Activated CD8-positive, alpha-beta memory T cell treated with anti-CD3 and anti-CD28 coated beads, Interleukin-2, amount 50 U/mL, for 24 hours (primary cell): ENCODE measurements at regions not wholly inside any gene's neighbourhood (a gene's known extent, or its start where the extent isn't known, plus 50 kb on each side); places are given as distances from the start of the nearest gene placed in this dataset.

ENCODE experiments used
- DNase-seq: peaks from one replicate; pipeline ENCODE4 v3.0.0-alpha.2; 2020; ENCODE audit errors: extremely low read depth

GRCh38 chr16:31701734-31702133 is 171.9 kb upstream of the ZNF267 start:
- DNase-seq, result no peak

- no peak for DNase-seq
These were observed 170.8 kb upstream of the ZNF267 start for GRCh38 chr16:31702796-31703195.

- DNase-seq, result no peak
These were observed 170.0 kb upstream of the ZNF267 start for GRCh38 chr16:31703526-31704128.

- DNase-seq, result no peak
These were observed 169.5 kb upstream of the ZNF267 start for GRCh38 chr16:31704138-31704537.

- DNase-seq, result no peak
These were observed 168.2 kb upstream of the ZNF267 start for GRCh38 chr16:31705371-31705770.

- no peak for DNase-seq
These were observed 167.3 kb upstream of the ZNF267 start for GRCh38 chr16:31706318-31706717.

GRCh38 chr16:31706925-31707324 is 166.7 kb upstream of the ZNF267 start:
- no peak for DNase-seq

GRCh38 chr16:31707743-31708335 is 165.8 kb upstream of the ZNF267 start:
- no peak for DNase-seq

- DNase-seq, result no peak
These were observed 165.3 kb upstream of the ZNF267 start for GRCh38 chr16:31708348-31708747.

GRCh38 chr16:31709181-31709580 is 164.4 kb upstream of the ZNF267 start:
- DNase-seq, result no peak

- DNase-seq, result no peak
These were observed 163.5 kb upstream of the ZNF267 start for GRCh38 chr16:31710134-31710533.

- DNase-seq, result no peak
These were observed 162.7 kb upstream of the ZNF267 start for GRCh38 chr16:31710880-31711279.

GRCh38 chr16:31711344-31711845 is 162.2 kb upstream of the ZNF267 start:
- DNase-seq, result no peak

GRCh38 chr16:31712064-31712540 is 161.5 kb upstream of the ZNF267 start:
- DNase-seq, result no peak

GRCh38 chr16:31713071-31713944 is 160.3 kb upstream of the ZNF267 start:
- peak; percentile 89 for DNase-seq

GRCh38 chr16:31713945-31714902 is 159.4 kb upstream of the ZNF267 start:
- no peak for DNase-seq

GRCh38 chr16:31714903-31715504 is 158.6 kb upstream of the ZNF267 start:
- DNase-seq, result no peak

GRCh38 chr16:31715915-31716314 is 157.7 kb upstream of the ZNF267 start:
- no peak for DNase-seq

- DNase-seq, result no peak
These were observed 154.6 kb upstream of the ZNF267 start for GRCh38 chr16:31718998-31719397.

- DNase-seq, result no peak
These were observed 146.1 kb upstream of the ZNF267 start for GRCh38 chr16:31727553-31727952.

- DNase-seq, result no peak
These were observed 139.3 kb upstream of the ZNF267 start for GRCh38 chr16:31734265-31734664.
